Mesenchymal stem cell (in vitro differentiated cells and primary cell): ENCODE measurements at regions not wholly inside any gene's neighbourhood (a gene's known extent, or its start where the extent isn't known, plus 50 kb on each side); places are given as distances from the start of the nearest gene placed in this dataset.
A peak's percentile ranks its signal among the peaks of the same experiment; 100 is the strongest.

ENCODE experiments used
- DNase-seq: peaks from one replicate; pipeline ENCODE4 v3.0.0-alpha.2; 2013
- H2AFZ ChIP-seq: one replicate; pipeline ENCODE4 v1.6.1; 2013; ENCODE audit warnings: low read depth, mild to moderate bottlenecking, control low read depth, inconsistent platforms, low read length, moderate library complexity
- H2AK5ac ChIP-seq: 2 replicates; pipeline ENCODE4 v1.6.1; 2013; ENCODE audit warnings: low read length, moderate library complexity, mild to moderate bottlenecking, inconsistent platforms; ENCODE audit not compliant: severe bottlenecking
- H2BK120ac ChIP-seq: one replicate; pipeline ENCODE4 v1.6.1; 2013; ENCODE audit warnings: low read depth, mild to moderate bottlenecking, inconsistent platforms, low read length, moderate library complexity
- H2BK12ac ChIP-seq, 2 experiments: one replicate each; pipeline ENCODE4 v1.6.1; 2013; ENCODE audit warnings: inconsistent platforms in 2 of 2, low read length in 2 of 2, mild to moderate bottlenecking in 2 of 2, moderate library complexity in 2 of 2, control low read depth in 1 of 2
- H2BK15ac ChIP-seq: one replicate; pipeline ENCODE4 v1.6.1; 2013; ENCODE audit warnings: mild to moderate bottlenecking, low read depth, inconsistent platforms; ENCODE audit not compliant: poor library complexity, severe bottlenecking
- H2BK5ac ChIP-seq: 2 replicates; pipeline ENCODE4 v1.6.1; 2013; ENCODE audit warnings: low read depth, mild to moderate bottlenecking, low read length, control low read depth, inconsistent platforms; ENCODE audit not compliant: poor library complexity, severe bottlenecking
- H3K14ac ChIP-seq, 2 experiments: one replicate each; pipeline ENCODE4 v1.6.1; 2013; ENCODE audit warnings: inconsistent platforms in 2 of 2, low read length in 2 of 2, control low read depth in 1 of 2, mild to moderate bottlenecking in 1 of 2, moderate library complexity in 1 of 2
- H3K18ac ChIP-seq, 2 experiments: one replicate each; pipeline ENCODE4 v1.6.1; 2013; ENCODE audit warnings: inconsistent platforms in 2 of 2, low read length in 2 of 2, control low read depth in 1 of 2, low read depth in 1 of 2, mild to moderate bottlenecking in 1 of 2
- H3K23ac ChIP-seq, 2 experiments: one replicate each; pipeline ENCODE4 v1.6.1; 2013; ENCODE audit warnings: inconsistent platforms in 2 of 2, low read length in 2 of 2, mild to moderate bottlenecking in 2 of 2, moderate library complexity in 2 of 2, control low read depth in 1 of 2
- H3K27ac ChIP-seq: 2 replicates; pipeline ENCODE4 v1.5.1; 2013; ENCODE audit warnings: mild to moderate bottlenecking, moderate library complexity, low read length, control low read depth, inconsistent platforms; ENCODE audit not compliant: poor library complexity, severe bottlenecking
- H3K27me3 ChIP-seq, 2 experiments: 2 replicates each; pipeline versions ENCODE4 v1.6.1 to v1.7.0; 2013; ENCODE audit warnings: low read length in 2 of 2, mild to moderate bottlenecking in 2 of 2, moderate library complexity in 2 of 2, control low read depth in 1 of 2, inconsistent platforms in 1 of 2; ENCODE audit not compliant: control insufficient read depth in 1 of 2, insufficient read depth in 1 of 2
- H3K36me3 ChIP-seq, 2 experiments: 2 replicates each; pipeline versions ENCODE4 v1.6.1 to v1.7.0; 2013; ENCODE audit warnings: low read length in 2 of 2, control low read depth in 1 of 2, inconsistent platforms in 1 of 2, low read depth in 1 of 2, mild to moderate bottlenecking in 1 of 2; ENCODE audit not compliant: insufficient read depth in 2 of 2, control insufficient read depth in 1 of 2
- H3K4ac ChIP-seq, 2 experiments: one replicate each; pipeline ENCODE4 v1.6.1; 2013; ENCODE audit warnings: inconsistent platforms in 2 of 2, low read length in 2 of 2, mild to moderate bottlenecking in 2 of 2, moderate library complexity in 2 of 2, control low read depth in 1 of 2, low read depth in 1 of 2
- H3K4me1 ChIP-seq: 2 replicates; pipeline ENCODE4 v1.6.1; 2013; ENCODE audit warnings: low read depth, low read length, control low read depth; ENCODE audit not compliant: control insufficient read depth, insufficient read depth
- H3K4me2 ChIP-seq: 2 replicates; pipeline ENCODE4 v1.6.1; 2013; ENCODE audit warnings: low read length, mild to moderate bottlenecking, inconsistent platforms; ENCODE audit not compliant: poor library complexity, severe bottlenecking
- H3K4me3 ChIP-seq, 2 experiments: 2 replicates each; pipeline versions ENCODE4 v1.5.1 to v1.7.0; 2013; ENCODE audit warnings: low read length in 2 of 2, mild to moderate bottlenecking in 2 of 2, control low read depth in 1 of 2, low read depth in 1 of 2; ENCODE audit not compliant: insufficient read depth in 1 of 2
- H3K79me1 ChIP-seq: replicated peaks from 2 replicates; pipeline ENCODE4 v1.6.1; 2013; ENCODE audit warnings: mild to moderate bottlenecking, control low read depth, low read length, inconsistent platforms; ENCODE audit not compliant: poor library complexity, severe bottlenecking
- H3K9ac ChIP-seq: 2 replicates; pipeline ENCODE4 v1.7.0; 2013; ENCODE audit warnings: mild to moderate bottlenecking, low read length, moderate library complexity
- H3K9me3 ChIP-seq: 2 replicates; pipeline ENCODE4 v1.7.0; 2013; ENCODE audit warnings: mild to moderate bottlenecking, low read length; ENCODE audit not compliant: control insufficient read depth
- H4K8ac ChIP-seq: one replicate; pipeline ENCODE4 v1.6.1; 2013; ENCODE audit warnings: inconsistent platforms, mild to moderate bottlenecking, low read length, moderate library complexity
- H4K91ac ChIP-seq: one replicate; pipeline ENCODE4 v1.6.1; 2013; ENCODE audit warnings: mild to moderate bottlenecking, low read length, inconsistent platforms
- WGBS: methylation state at CpG from one replicate; pipeline ENCODE4 v1.1.7; 2013; ENCODE audit warnings: mixed read lengths; 5-methylcytosine and 5-hydroxymethylcytosine counted together

DNA sequence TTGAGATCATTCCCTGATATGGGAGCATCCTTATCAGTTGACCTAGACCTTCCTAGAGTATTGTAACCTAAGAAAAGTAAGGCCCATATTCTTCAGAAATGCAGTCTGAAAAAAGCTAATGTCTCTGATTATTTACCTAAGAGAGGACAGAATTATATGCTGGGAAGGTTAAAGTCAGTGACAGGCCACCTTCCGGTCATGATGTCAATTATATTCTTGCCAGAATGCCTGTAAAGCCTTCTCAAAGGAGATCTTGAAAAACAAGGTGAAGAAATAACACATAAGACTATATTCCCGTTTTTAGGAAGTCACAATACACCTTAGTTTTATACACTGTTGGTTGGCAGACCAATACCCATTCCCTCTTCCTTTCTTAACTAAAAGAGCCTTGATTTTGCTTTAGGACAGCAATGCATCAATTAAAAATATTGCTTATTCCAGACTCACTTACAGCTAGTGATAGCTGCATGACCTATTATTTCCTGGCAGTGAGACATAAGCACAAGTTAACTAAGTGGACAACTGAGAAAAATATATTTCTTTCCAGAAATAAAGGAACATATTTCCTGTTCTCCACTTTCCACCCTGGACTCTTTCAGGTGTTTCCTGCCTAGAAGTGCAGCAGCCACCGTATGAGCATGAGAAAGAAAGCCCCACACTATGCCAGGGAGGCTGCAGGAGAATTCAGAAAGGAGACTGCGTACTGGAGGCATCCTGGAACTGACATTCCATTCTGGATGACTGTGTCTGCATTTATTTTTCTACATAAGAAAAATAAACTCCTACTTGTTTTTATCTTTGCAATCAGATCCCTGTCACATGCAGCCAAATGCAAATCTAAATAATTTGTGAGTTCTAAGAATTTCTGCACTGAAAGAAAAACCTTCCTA, 332.9 kb upstream of the PTBP2 start:
- H3K4me3 ChIP-seq, result no peak overlapping the region
- H3K9me3 ChIP-seq, result no peaks in the 10 kb centered on the region
- H2AFZ ChIP-seq, result no peak overlapping the region
- no peak overlapping the region for H3K4me2 ChIP-seq
- WGBS, result 39% methylated on average over 4 of the region's 4 CpGs
- no peak overlapping the region for H2BK120ac ChIP-seq
- no peak overlapping the region for H3K23ac ChIP-seq
- H4K91ac ChIP-seq, result no peak overlapping the region
- H2BK15ac ChIP-seq, result no peak overlapping the region
- no peaks in the 10 kb centered on the region for H3K4me1 ChIP-seq
- H3K27me3 ChIP-seq, result no peaks in the 10 kb centered on the region
- no peak overlapping the region for H3K18ac ChIP-seq
- H2AK5ac ChIP-seq, result no peak overlapping the region
- H4K8ac ChIP-seq, result no peak overlapping the region
- no peaks in the 10 kb centered on the region for H3K79me1 ChIP-seq
- H3K4ac ChIP-seq, result no peak overlapping the region
- H3K14ac ChIP-seq, result no peak overlapping the region
- H3K9ac ChIP-seq, result no peak overlapping the region
- H3K27ac ChIP-seq, result no peak overlapping the region
- DNase-seq, result peak; percentile 64
- H2BK5ac ChIP-seq, result no peak overlapping the region
- no peak overlapping the region for H2BK12ac ChIP-seq
- no peaks in the 10 kb centered on the region for H3K36me3 ChIP-seq

DNA sequence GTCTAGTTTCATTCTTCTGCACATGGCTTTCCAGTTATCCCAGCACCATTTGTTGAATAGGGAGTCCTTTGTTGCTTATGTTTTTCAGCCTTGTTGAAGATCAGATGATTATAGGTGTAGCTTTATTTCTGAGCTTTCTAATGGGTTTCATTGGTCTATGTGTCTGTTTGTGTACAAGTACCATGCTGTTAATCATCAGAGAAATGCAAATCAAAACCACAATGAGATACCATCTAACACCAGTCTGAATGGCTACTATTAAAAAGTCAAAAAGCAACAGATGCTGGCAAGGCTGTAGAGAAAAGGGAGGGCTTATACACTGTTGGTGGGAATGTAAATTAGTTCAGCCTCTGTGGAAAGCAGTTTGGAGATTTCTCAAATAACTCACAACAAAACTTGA, 321.5 kb upstream of the PTBP2 start:
- H3K27ac ChIP-seq, result no peak overlapping the region
- H3K18ac ChIP-seq, result no peak overlapping the region
- H3K4ac ChIP-seq, result no peak overlapping the region
- H3K27me3 ChIP-seq, result no peaks in the 10 kb centered on the region
- no peak overlapping the region for H4K8ac ChIP-seq
- DNase-seq, result no peak
- H2BK12ac ChIP-seq, result no peak overlapping the region
- H3K23ac ChIP-seq, result no peak overlapping the region
- no peak overlapping the region for H3K9ac ChIP-seq
- no peak overlapping the region for H4K91ac ChIP-seq
- H3K4me1 ChIP-seq, result no peaks in the 10 kb centered on the region
- no peak overlapping the region for H2AK5ac ChIP-seq
- no peak overlapping the region for H2BK15ac ChIP-seq
- H3K4me3 ChIP-seq, result no peak overlapping the region
- peaks cover 3% of the 10 kb centered on the region for H3K9me3 ChIP-seq
- H2BK5ac ChIP-seq, result no peak overlapping the region
- H2AFZ ChIP-seq, result no peak overlapping the region
- no peak overlapping the region for H3K14ac ChIP-seq
- no peaks in the 10 kb centered on the region for H3K79me1 ChIP-seq
- no peak overlapping the region for H2BK120ac ChIP-seq
- no peak overlapping the region for H3K4me2 ChIP-seq
- no peaks in the 10 kb centered on the region for H3K36me3 ChIP-seq

DNA sequence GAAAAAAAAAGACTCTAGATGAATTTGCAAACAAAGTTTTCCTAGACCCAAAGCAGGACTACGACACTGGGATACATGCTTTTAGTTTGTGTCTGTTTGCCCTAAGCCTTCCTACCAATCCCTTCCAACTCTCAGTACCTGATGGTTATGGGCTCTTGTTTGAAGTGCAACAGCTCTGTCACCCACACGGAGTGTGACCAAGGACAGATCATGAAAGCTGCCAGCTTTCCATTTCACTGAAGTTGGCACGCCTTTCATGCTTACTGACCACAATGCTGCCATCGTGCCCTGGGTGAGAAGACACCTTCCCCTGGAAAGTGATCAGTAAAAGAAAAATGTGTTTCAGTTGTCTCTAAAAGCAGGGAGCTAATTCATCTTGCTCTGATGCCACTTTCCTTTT, 312.5 kb upstream of the PTBP2 start:
- Histone ChIP-seq H3K18ac (no peak overlapping the region), H3K4me1 (no peaks in the 10 kb centered on the region), H2AK5ac (no peak overlapping the region), H2BK12ac (no peak overlapping the region), H3K4ac (no peak overlapping the region), H2AFZ (no peak overlapping the region), H3K36me3 (no peaks in the 10 kb centered on the region), H4K91ac (no peak overlapping the region), H2BK5ac (no peak overlapping the region), H2BK120ac (no peak overlapping the region), H3K4me3 (no peak overlapping the region), H3K4me2 (no peak overlapping the region), H3K79me1 (no peaks in the 10 kb centered on the region), H4K8ac (no peak overlapping the region), H3K23ac (no peak overlapping the region), H3K27me3 (no peaks in the 10 kb centered on the region), H3K9ac (no peak overlapping the region), H2BK15ac (no peak overlapping the region), H3K9me3 (no peaks in the 10 kb centered on the region), H3K27ac (no peak overlapping the region), H3K14ac (no peak overlapping the region)
- 75% methylated on average over 4 of the region's 4 CpGs for WGBS
- no peak for DNase-seq

- H3K14ac ChIP-seq, result no peak overlapping the region
- H3K18ac ChIP-seq, result no peak overlapping the region
- WGBS, result 92% methylated on average over 3 of the region's 3 CpGs
- H2AK5ac ChIP-seq, result no peak overlapping the region
- no peak overlapping the region for H2BK120ac ChIP-seq
- DNase-seq, result no peak
- no peak overlapping the region for H2BK15ac ChIP-seq
- H3K23ac ChIP-seq, result no peak overlapping the region
- H4K91ac ChIP-seq, result no peak overlapping the region
- no peak overlapping the region for H2AFZ ChIP-seq
- H3K4me1 ChIP-seq, result no peaks in the 10 kb centered on the region
- H3K27ac ChIP-seq, result no peak overlapping the region
- no peak overlapping the region for H3K4me2 ChIP-seq
- no peaks in the 10 kb centered on the region for H3K27me3 ChIP-seq
- no peak overlapping the region for H2BK5ac ChIP-seq
- H3K9me3 ChIP-seq, result no peaks in the 10 kb centered on the region
- no peaks in the 10 kb centered on the region for H3K36me3 ChIP-seq
- H2BK12ac ChIP-seq, result no peak overlapping the region
- no peak overlapping the region for H3K4me3 ChIP-seq
- H4K8ac ChIP-seq, result no peak overlapping the region
- H3K4ac ChIP-seq, result no peak overlapping the region
- no peaks in the 10 kb centered on the region for H3K79me1 ChIP-seq
- no peak overlapping the region for H3K9ac ChIP-seq
Observed at GRCh38 chr1:96409689-96410088, 311.9 kb upstream of the PTBP2 start.
